AG10803 (cell line): ENCODE measurements at regions not wholly inside any gene's neighbourhood (a gene's known extent, or its start where the extent isn't known, plus 50 kb on each side); places are given as distances from the start of the nearest gene placed in this dataset.

ENCODE experiments used
- DNase-seq: peaks from one replicate; pipeline ENCODE4 v3.0.0; 2010; ENCODE audit warnings: low read depth
- H3K4me3 ChIP-seq: 2 replicates; pipeline ENCODE4 v1.5.1; 2011; ENCODE audit warnings: mild to moderate bottlenecking, low read length, control low read depth
- CTCF ChIP-seq: conservative IDR thresholded peaks from 2 replicates; pipeline ENCODE4 v1.5.1; 2011; ENCODE audit warnings: mild to moderate bottlenecking, low read length, control low read depth, inconsistent platforms

GRCh38 chr9:87803166-87803565 is 77.2 kb downstream of the CTSL start:
- H3K4me3 ChIP-seq: no peak overlapping the region
- DNase-seq: no peak
- TF ChIP-seq CTCF: no peak

- TF ChIP-seq CTCF: no peak
- DNase-seq: no peak
These were observed 77.9 kb downstream of the CTSL start for GRCh38 chr9:87803623-87804345.

GRCh38 chr9:87805259-87805658 is 77.4 kb upstream of the SPATA31E1 start:
- H3K4me3 ChIP-seq: no peak overlapping the region
- TF ChIP-seq CTCF: no peak
- no peak for DNase-seq

More at GRCh38 chr9:87803623-87804345, 77.9 kb downstream of the CTSL start:
- H3K4me3 ChIP-seq: no peak overlapping the region

- TF ChIP-seq CTCF: no peak
- no peak overlapping the region for H3K4me3 ChIP-seq
- DNase-seq: no peak
These were observed 72.7 kb upstream of the SPATA31E1 start for GRCh38 chr9:87810008-87810407.

- no peak overlapping the region for H3K4me3 ChIP-seq
- TF ChIP-seq CTCF: no peak
- no peak for DNase-seq
These were observed 71.9 kb upstream of the SPATA31E1 start for GRCh38 chr9:87810679-87811178.

GRCh38 chr9:87812375-87813118 is 70.1 kb upstream of the SPATA31E1 start:
- H3K4me3 ChIP-seq: no peak overlapping the region
- peak; percentile 98 for TF ChIP-seq CTCF
- DNase-seq: peak; percentile 63

- DNase-seq: no peak
- TF ChIP-seq CTCF: no peak
- H3K4me3 ChIP-seq: no peak overlapping the region
These were observed 69.6 kb upstream of the SPATA31E1 start for GRCh38 chr9:87813119-87813463.
